ENCODE measurements at regions not wholly inside any gene's neighbourhood (a gene's known extent, or its start where the extent isn't known, plus 50 kb on each side); places are given as distances from the start of the nearest gene placed in this dataset.

GRCh38 chrX:44731160-44731559 lies 112.7 kb upstream of the DUSP21 start:
- peak; percentile 1 for DNase-seq (ENCODE audit: low read depth)
- no peak overlapping the region for H3K4me3 ChIP-seq (ENCODE audit: low read depth, low read length)
- no peak for TF ChIP-seq CTCF (conservative IDR thresholded peaks at IDR 0.05; ENCODE audit: low read depth, low read length)

GRCh38 chrX:44723426-44723825 lies 120.4 kb upstream of the DUSP21 start:
- TF ChIP-seq CTCF (conservative IDR thresholded peaks at IDR 0.05; ENCODE audit: low read depth, low read length) = no peak
- DNase-seq (ENCODE audit: low read depth) = no peak
- no peak overlapping the region for H3K4me3 ChIP-seq (ENCODE audit: low read depth, low read length)

GRCh38 chrX:44708470-44708869 lies 135.4 kb upstream of the DUSP21 start:
- H3K4me3 ChIP-seq (ENCODE audit: low read depth, low read length) = no peak overlapping the region
- no peak for DNase-seq (ENCODE audit: low read depth)
- TF ChIP-seq CTCF (conservative IDR thresholded peaks at IDR 0.05; ENCODE audit: low read depth, low read length) = no peak

GRCh38 chrX:44705817-44706551 lies 137.8 kb upstream of the DUSP21 start:
- no peak overlapping the region for H3K4me3 ChIP-seq (ENCODE audit: low read depth, low read length)
- no peak for DNase-seq (ENCODE audit: low read depth)
- TF ChIP-seq CTCF (conservative IDR thresholded peaks at IDR 0.05; ENCODE audit: low read depth, low read length) = no peak

GRCh38 chrX:44698357-44698756 lies 145.5 kb upstream of the DUSP21 start:
- no peak overlapping the region for H3K4me3 ChIP-seq (ENCODE audit: low read depth, low read length)
- no peak for TF ChIP-seq CTCF (conservative IDR thresholded peaks at IDR 0.05; ENCODE audit: low read depth, low read length)
- no peak for DNase-seq (ENCODE audit: low read depth)

GRCh38 chrX:44693255-44693654 lies 150.6 kb upstream of the DUSP21 start:
- no peak for DNase-seq (ENCODE audit: low read depth)
- H3K4me3 ChIP-seq (ENCODE audit: low read depth, low read length) = no peak overlapping the region
- TF ChIP-seq CTCF (conservative IDR thresholded peaks at IDR 0.05; ENCODE audit: low read depth, low read length) = no peak

GRCh38 chrX:44690129-44690528 lies 147.5 kb upstream of the FUNDC1 start:
- no peak overlapping the region for H3K4me3 ChIP-seq (ENCODE audit: low read depth, low read length)
- no peak for DNase-seq (ENCODE audit: low read depth)
- no peak for TF ChIP-seq CTCF (conservative IDR thresholded peaks at IDR 0.05; ENCODE audit: low read depth, low read length)
